Fibroblast of pulmonary artery (primary cell): ENCODE measurements at regions not wholly inside any gene's neighbourhood (a gene's known extent, or its start where the extent isn't known, plus 50 kb on each side); places are given as distances from the start of the nearest gene placed in this dataset.
A peak's percentile ranks its signal among the peaks of the same experiment; 100 is the strongest.

Experiments used
- DNase-seq: peaks from one replicate; pipeline ENCODE4 v3.0.0-alpha.2; 2010; ENCODE audit warnings: low read depth
- H3K4me3 ChIP-seq: replicated peaks from 2 replicates; pipeline ENCODE4 v1.5.1; 2011; ENCODE audit warnings: low read depth, mild to moderate bottlenecking, control low read depth, low read length, moderate library complexity
- TF ChIP-seq, protein P1 (sequence below): IDR thresholded peaks from 2 replicates; pipeline ENCODE4 v1.5.1; 2011; ENCODE audit warnings: mild to moderate bottlenecking, control low read depth, low read length, inconsistent platforms; ENCODE audit errors: missing control alignments

DNA sequence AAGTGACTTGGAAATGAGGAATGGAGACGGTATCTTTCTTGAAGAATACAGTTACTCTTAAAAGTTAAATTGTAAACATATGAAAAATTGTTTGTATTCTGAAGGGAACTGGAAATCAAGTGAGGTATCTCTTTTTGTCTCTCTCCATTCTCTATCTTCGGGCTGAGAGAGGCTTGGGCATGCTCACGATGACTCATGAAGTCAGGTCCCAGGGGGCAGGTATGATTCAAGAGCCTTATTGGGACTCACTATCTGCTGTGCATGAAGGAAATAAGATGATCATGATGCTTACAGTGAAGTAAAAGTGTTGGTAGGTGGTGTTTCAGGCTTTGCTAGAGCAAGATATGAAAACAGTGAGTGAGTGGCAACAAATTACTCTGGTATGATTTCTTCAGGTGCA is 200.4 kb upstream of the PITX2 start:
- H3K4me3 ChIP-seq, result no peak overlapping the region
- TF ChIP-seq, protein P1, sequence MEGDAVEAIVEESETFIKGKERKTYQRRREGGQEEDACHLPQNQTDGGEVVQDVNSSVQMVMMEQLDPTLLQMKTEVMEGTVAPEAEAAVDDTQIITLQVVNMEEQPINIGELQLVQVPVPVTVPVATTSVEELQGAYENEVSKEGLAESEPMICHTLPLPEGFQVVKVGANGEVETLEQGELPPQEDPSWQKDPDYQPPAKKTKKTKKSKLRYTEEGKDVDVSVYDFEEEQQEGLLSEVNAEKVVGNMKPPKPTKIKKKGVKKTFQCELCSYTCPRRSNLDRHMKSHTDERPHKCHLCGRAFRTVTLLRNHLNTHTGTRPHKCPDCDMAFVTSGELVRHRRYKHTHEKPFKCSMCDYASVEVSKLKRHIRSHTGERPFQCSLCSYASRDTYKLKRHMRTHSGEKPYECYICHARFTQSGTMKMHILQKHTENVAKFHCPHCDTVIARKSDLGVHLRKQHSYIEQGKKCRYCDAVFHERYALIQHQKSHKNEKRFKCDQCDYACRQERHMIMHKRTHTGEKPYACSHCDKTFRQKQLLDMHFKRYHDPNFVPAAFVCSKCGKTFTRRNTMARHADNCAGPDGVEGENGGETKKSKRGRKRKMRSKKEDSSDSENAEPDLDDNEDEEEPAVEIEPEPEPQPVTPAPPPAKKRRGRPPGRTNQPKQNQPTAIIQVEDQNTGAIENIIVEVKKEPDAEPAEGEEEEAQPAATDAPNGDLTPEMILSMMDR, result no peak
- DNase-seq, result no peak

DNA sequence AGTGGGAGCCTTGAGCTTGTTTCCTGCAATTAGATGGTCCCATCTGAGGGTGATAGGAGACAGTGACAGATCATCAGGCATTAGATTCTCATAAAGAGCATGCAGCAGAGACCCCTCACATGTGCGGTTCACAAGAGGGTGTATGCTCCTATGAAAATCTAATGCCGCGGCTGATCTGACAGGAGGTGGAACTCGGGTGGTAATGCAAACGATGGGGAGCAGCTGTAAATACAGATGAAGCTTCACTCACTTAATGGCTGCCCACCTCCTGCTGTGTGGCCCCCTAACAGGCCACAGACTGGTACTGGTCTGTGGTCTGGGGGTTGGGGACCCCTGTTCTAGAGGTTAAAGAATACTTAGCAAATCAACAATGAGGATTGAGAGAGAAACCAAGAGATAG is 201.5 kb upstream of the PITX2 start:
- no peak overlapping the region for H3K4me3 ChIP-seq
- TF ChIP-seq, protein P1, result no peak

DNA sequence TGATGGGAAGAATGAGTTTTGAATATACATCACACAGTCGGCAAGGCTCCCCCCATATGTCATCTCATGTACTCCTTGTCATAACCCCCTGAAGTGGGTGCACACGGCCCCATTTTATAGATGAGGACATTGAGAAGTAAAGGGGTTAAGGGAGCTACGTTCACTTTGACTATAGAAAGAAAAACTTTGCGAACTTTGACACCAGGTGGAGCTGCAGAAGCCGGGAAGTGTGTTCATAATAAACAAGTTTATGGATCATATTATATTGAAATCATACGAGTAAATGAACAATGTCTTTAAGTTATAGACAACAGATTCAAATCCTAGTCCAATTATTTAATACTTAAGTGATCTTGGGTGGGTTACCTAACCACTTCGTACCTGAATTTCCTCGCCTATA is 203.8 kb upstream of the PITX2 start:
- no peak for DNase-seq

More for the DNA sequence above, 201.5 kb upstream of the PITX2 start:
- DNase-seq, result no peak

DNA sequence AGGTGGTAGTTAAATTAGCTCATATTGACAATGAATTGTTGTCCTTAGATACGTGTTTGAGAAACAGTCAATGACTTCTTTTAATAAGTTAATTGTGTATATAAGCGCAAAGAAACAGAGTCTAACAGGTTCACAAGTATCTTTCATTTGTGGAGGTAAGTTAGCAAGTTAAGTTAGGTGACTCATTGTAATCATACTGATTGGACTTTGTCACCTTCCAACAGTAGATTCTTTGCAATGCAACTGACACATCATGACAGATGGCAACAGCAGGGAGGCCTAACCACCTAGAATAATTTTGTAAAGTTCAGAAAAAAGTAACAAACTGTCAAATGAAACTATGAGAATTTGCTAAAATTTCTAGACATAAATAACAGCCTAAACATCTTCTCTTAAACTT is 207.6 kb upstream of the PITX2 start:
- H3K4me3 ChIP-seq, result no peak overlapping the region
- no peak for DNase-seq
- TF ChIP-seq, protein P1, result no peak

More for the DNA sequence above, 203.8 kb upstream of the PITX2 start:
- TF ChIP-seq, protein P1, result no peak
- no peak overlapping the region for H3K4me3 ChIP-seq

DNA sequence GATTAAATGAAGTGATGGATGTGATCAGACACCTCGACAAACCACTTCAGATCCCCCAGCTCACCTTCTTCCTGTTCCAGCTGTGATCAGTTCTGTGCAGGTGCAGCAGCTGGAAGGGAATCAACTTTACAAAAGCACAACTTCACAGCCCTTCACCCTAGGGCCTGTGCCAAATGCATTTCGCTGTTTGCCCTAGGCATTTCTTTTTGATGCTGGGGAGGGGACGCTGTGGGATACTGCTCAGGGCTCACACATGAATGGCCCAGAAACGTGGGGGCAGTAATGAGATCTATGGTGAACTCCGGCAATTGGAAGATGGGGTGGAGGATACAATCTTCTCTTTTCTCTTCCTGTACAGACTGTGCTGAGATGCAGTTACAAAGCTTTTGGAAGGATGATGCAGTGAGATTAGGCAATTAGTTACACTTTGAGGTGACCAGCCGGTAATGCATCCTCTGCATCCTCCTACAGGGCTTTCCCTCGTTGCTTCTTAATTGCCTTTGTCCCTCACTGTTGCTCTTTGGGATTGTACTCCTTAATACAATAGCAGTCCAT is 215.1 kb upstream of the PITX2 start:
- DNase-seq, result no peak
- no peak overlapping the region for H3K4me3 ChIP-seq
- TF ChIP-seq, protein P1, result no peak

DNA sequence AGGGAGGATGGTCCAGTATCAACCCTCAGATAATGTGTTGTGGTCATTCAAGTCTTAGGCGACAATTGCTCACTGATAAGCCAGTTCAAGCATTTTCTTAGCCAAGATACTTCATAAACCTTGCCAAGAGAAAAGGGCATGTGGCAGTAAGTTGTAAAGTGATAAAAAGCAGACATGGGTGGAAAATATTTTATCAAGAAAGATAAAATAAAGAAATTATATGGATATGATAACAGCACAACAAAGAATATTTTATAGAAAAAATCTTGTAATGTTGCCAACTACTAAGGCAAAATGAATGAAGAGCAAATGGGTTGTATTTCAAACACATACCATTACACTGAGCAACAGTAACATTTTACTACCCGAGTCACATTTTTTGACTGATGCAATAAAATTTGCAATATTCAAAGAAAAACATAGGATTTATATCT is 217.4 kb upstream of the PITX2 start:
- TF ChIP-seq, protein P1, result no peak
- DNase-seq, result peak; percentile 18

DNA sequence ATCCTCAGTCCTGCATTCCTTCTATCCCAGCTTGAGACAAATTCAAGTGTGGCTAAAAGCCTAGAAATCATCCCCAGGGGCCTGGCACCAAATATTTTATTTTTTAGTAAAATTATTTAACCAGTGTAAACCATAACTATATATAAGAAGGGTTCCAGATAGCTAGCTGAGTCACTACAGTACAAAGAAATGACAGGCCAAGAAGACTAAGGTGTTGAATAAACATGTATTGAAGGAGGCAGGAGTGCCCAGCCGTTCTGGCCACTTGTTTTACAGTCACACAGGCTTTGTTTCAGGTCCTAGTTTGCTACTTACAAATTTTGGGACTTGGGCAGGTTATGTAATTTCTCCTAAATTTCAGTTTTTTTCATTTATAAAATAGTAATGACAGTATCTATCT is 225.9 kb upstream of the PITX2 start:
- TF ChIP-seq, protein P1, result no peak
- no peak overlapping the region for H3K4me3 ChIP-seq
- no peak for DNase-seq

More for the DNA sequence above, 217.4 kb upstream of the PITX2 start:
- no peak overlapping the region for H3K4me3 ChIP-seq
